Left hindlimb (tissue), 1 donor: ENCODE measurements at regions not wholly inside any gene's neighbourhood (a gene's known extent, or its start where the extent isn't known, plus 50 kb on each side); places are given as distances from the start of the nearest gene placed in this dataset.
"Not testable (repeated sequence)": the region's sequence is repeated elsewhere in the genome, so short reads cannot be mapped to it uniquely, and the experiment has no call there.

Source experiments
- DNase-seq: peaks from one replicate; pipeline ENCODE4 v3.0.0-alpha.2; 2018

- DNase-seq = not testable (repeated sequence)
Measured at GRCh38 chr4:49510238-49510637, 524.2 kb downstream of the CWH43 start.

GRCh38 chr4:49511353-49511752 is 525.3 kb downstream of the CWH43 start:
- not testable (repeated sequence) for DNase-seq

GRCh38 chr4:49511881-49512491 is 525.9 kb downstream of the CWH43 start:
- peak; percentile 29 for DNase-seq

- DNase-seq = peak; percentile 33
Measured at GRCh38 chr4:49512641-49513545, 526.8 kb downstream of the CWH43 start.

- not testable (repeated sequence) for DNase-seq
Measured at GRCh38 chr4:49513546-49514115, 527.6 kb downstream of the CWH43 start.

- peak; percentile 34 for DNase-seq
Measured at GRCh38 chr4:49514171-49514699, 528.2 kb downstream of the CWH43 start.

GRCh38 chr4:49514841-49515240 is 528.8 kb downstream of the CWH43 start:
- not testable (repeated sequence) for DNase-seq

GRCh38 chr4:49515241-49515640 is 529.2 kb downstream of the CWH43 start:
- DNase-seq = not testable (repeated sequence)

GRCh38 chr4:49516096-49516495 is 530.0 kb downstream of the CWH43 start:
- not testable (repeated sequence) for DNase-seq

- no peak for DNase-seq
Measured at GRCh38 chr4:49516796-49517195, 530.7 kb downstream of the CWH43 start.

- DNase-seq = not testable (repeated sequence)
Measured at GRCh38 chr4:49517485-49518205, 531.6 kb downstream of the CWH43 start.

- not testable (repeated sequence) for DNase-seq
Measured at GRCh38 chr4:49519150-49520035, 533.3 kb downstream of the CWH43 start.

GRCh38 chr4:49523816-49524765 is 538.0 kb downstream of the CWH43 start:
- DNase-seq = not testable (repeated sequence)

GRCh38 chr4:49558916-49559676 is 573.0 kb downstream of the CWH43 start:
- DNase-seq = not testable (repeated sequence)

GRCh38 chr4:49560131-49560816 is 574.2 kb downstream of the CWH43 start:
- not testable (repeated sequence) for DNase-seq

- not testable (repeated sequence) for DNase-seq
Measured at GRCh38 chr4:49560883-49561282, 574.8 kb downstream of the CWH43 start.

GRCh38 chr4:49570248-49570647 is 584.2 kb downstream of the CWH43 start:
- not testable (repeated sequence) for DNase-seq

GRCh38 chr4:49573666-49574215 is 587.7 kb downstream of the CWH43 start:
- DNase-seq = not testable (repeated sequence)

- DNase-seq = not testable (repeated sequence)
Measured at GRCh38 chr4:49575250-49575649, 589.2 kb downstream of the CWH43 start.
